CD4-positive, alpha-beta T cell (primary cell): ENCODE measurements at regions not wholly inside any gene's neighbourhood (a gene's known extent, or its start where the extent isn't known, plus 50 kb on each side); places are given as distances from the start of the nearest gene placed in this dataset.

Experiments
- ATAC-seq: fragments of 200-7000 bp; cut with Tn5 transposase; one replicate; pipeline ENCODE4 v1.10.0; 2022; ENCODE audit warnings: mild to moderate bottlenecking; ENCODE audit not compliant: poor library complexity
- CTCF ChIA-PET: fragments of 350-600 bp; sonication (Branson Sonifier 250); formaldehyde crosslinking; loops from one replicate; lab custom pipeline; 2021; ENCODE audit warnings: antibody characterized with exemption, inconsistent platforms; lab: Charles Lee
- POLR2A ChIA-PET: fragments of 350-600 bp; sonication (Branson Sonifier 250); formaldehyde crosslinking; loops from one replicate; lab custom pipeline; 2021; ENCODE audit warnings: antibody characterized with exemption, inconsistent platforms; lab: Charles Lee
- DNase-seq, 14 experiments: peaks; one replicate each; pipeline ENCODE4 v3.0.0-alpha.2; 2013 to 2020; ENCODE audit warnings: mixed read lengths in 2 of 14
- H3K27ac ChIP-seq, 2 donors: one replicate each; pipeline versions ENCODE4 v1.5.1 to v1.7.0; 2013; ENCODE audit warnings: low read length in 2 of 2, low read depth in 1 of 2, mild to moderate bottlenecking in 1 of 2
- H3K27me3 ChIP-seq, 2 experiments: 1 replicate in 1 of 2; 2 replicates in 1 of 2; pipeline versions ENCODE4 v1.6.1 to v1.7.0; 2013; ENCODE audit warnings: low read length in 2 of 2, control low read depth in 1 of 2, mild to moderate bottlenecking in 1 of 2, moderate library complexity in 1 of 2; ENCODE audit not compliant: insufficient read depth in 2 of 2, control insufficient read depth in 1 of 2
- H3K36me3 ChIP-seq: one replicate; pipeline ENCODE4 v1.6.1; 2013; ENCODE audit warnings: low read length, control low read depth; ENCODE audit not compliant: insufficient read depth
- H3K4me1 ChIP-seq: one replicate; pipeline ENCODE4 v1.6.1; 2013; ENCODE audit warnings: low read length, control low read depth; ENCODE audit not compliant: insufficient read depth
- H3K4me3 ChIP-seq: one replicate; pipeline ENCODE4 v1.5.1; 2013; ENCODE audit warnings: mild to moderate bottlenecking, low read length, moderate library complexity
- H3K9me3 ChIP-seq, 2 experiments: 1 replicate in 1 of 2; 2 replicates in 1 of 2; pipeline versions ENCODE4 v1.6.1 to v1.7.0; 2013; ENCODE audit warnings: low read length in 2 of 2, mild to moderate bottlenecking in 2 of 2, control low read depth in 1 of 2, moderate library complexity in 1 of 2; ENCODE audit not compliant: control insufficient read depth in 1 of 2, insufficient read depth in 1 of 2
- H3K27ac Mint-ChIP-seq: one replicate; pipeline ENCODE4 v1.8.0; 2020; ENCODE audit warnings: mixed read lengths
- H3K27me3 Mint-ChIP-seq: one replicate; pipeline ENCODE4 v1.8.0; 2021; ENCODE audit warnings: mixed read lengths
- H3K36me3 Mint-ChIP-seq: one replicate; pipeline ENCODE4 v1.8.0; 2021; ENCODE audit warnings: low read depth, mixed read lengths
- H3K4me1 Mint-ChIP-seq: one replicate; pipeline ENCODE4 v1.8.0; 2021; ENCODE audit warnings: low read depth, mixed read lengths
- H3K4me3 Mint-ChIP-seq: one replicate; pipeline ENCODE4 v1.8.0; 2020; ENCODE audit warnings: mild to moderate bottlenecking, mixed read lengths
- H3K9me3 Mint-ChIP-seq: one replicate; pipeline ENCODE4 v1.8.0; 2020; ENCODE audit warnings: mixed read lengths
- CTCF ChIP-seq: fragments of 200-600 bp; IDR thresholded peaks from one replicate; pipeline ENCODE4 v1.8.0; 2022; ENCODE audit warnings: antibody characterized with exemption, mild to moderate bottlenecking
- intact Hi-C, 2 experiments: fragments of 100-400 bp; cut with DNase I in 1 of 2; cut with micrococcal nuclease in 1 of 2; formaldehyde crosslinking; loops; one replicate each; pipeline versions ENCODE4 v1.15.1 to v1.9.0; 2023 to 2025; cut with DNase I, micrococcal nuclease

- ChIA-PET CTCF (no interaction called here), POLR2A (no interaction called here)
- H3K27me3 Mint-ChIP-seq: no peaks in the 10 kb centered on the region
- ATAC-seq: no peak
- Histone ChIP-seq H3K36me3 (no peaks in the 10 kb centered on the region), H3K27me3 (no peaks in the 10 kb centered on the region), H3K27ac (no peak overlapping the region), H3K4me1 (no peaks in the 10 kb centered on the region), H3K9me3 (no peaks in the 10 kb centered on the region), H3K4me3 (no peak overlapping the region)
- peaks cover 10% of the 10 kb centered on the region for H3K9me3 Mint-ChIP-seq
- intact Hi-C loops: no loop called here
- H3K4me1 Mint-ChIP-seq: no peaks in the 10 kb centered on the region
- TF ChIP-seq CTCF: no peak
- no peaks in the 10 kb centered on the region for H3K36me3 Mint-ChIP-seq
- no peak for DNase-seq
- no peak overlapping the region for H3K4me3 Mint-ChIP-seq
- no peak overlapping the region for H3K27ac Mint-ChIP-seq
Measured at GRCh38 chr3:76482510-76482909, 557.4 kb upstream of the ROBO2 start.

GRCh38 chr3:76487446-76487845 lies 552.5 kb upstream of the ROBO2 start:
- H3K4me3 ChIP-seq: no peak overlapping the region
- ChIA-PET POLR2A (no interaction called here), CTCF (no interaction called here)
- no peaks in the 10 kb centered on the region for H3K4me1 Mint-ChIP-seq
- no peaks in the 10 kb centered on the region for H3K27me3 Mint-ChIP-seq
- no peak overlapping the region for H3K4me3 Mint-ChIP-seq
- intact Hi-C loops: no loop called here
- no peak for TF ChIP-seq CTCF
- no peak for ATAC-seq
- no peaks in the 10 kb centered on the region for H3K4me1 ChIP-seq
- H3K9me3 ChIP-seq: peaks cover 0 to 5% of the 10 kb centered on the region in 2 experiments
- DNase-seq: no peak
- H3K9me3 Mint-ChIP-seq: peaks cover 13% of the 10 kb centered on the region
- no peak overlapping the region for H3K27ac ChIP-seq
- H3K36me3 Mint-ChIP-seq: no peaks in the 10 kb centered on the region
- no peaks in the 10 kb centered on the region for H3K27me3 ChIP-seq
- H3K27ac Mint-ChIP-seq: no peak overlapping the region
- no peaks in the 10 kb centered on the region for H3K36me3 ChIP-seq

- Histone ChIP-seq H3K27ac (no peak overlapping the region), H3K4me3 (no peak overlapping the region), H3K27me3 (no peaks in the 10 kb centered on the region), H3K4me1 (no peaks in the 10 kb centered on the region), H3K36me3 (no peaks in the 10 kb centered on the region), H3K9me3 (peaks cover 0 to 5% of the 10 kb centered on the region in 2 experiments)
- Mint-ChIP-seq H3K4me1 (no peaks in the 10 kb centered on the region), H3K36me3 (no peaks in the 10 kb centered on the region), H3K27ac (no peak overlapping the region), H3K9me3 (peaks cover 10% of the 10 kb centered on the region), H3K27me3 (no peaks in the 10 kb centered on the region), H3K4me3 (no peak overlapping the region)
- POLR2A ChIA-PET: no interaction called here
- CTCF ChIA-PET: interaction anchor here (0.6 kb wide), 1 partner anchor 444 kb away, joined by 3 read pairs; no protein-coding TSS in a partner anchor
- intact Hi-C loops: no loop called here
- ATAC-seq: no peak
- no peak for TF ChIP-seq CTCF
- DNase-seq: no peak
Measured at GRCh38 chr3:76490064-76490463, 549.8 kb upstream of the ROBO2 start.
